HG03060 (cell line): ENCODE measurements at regions not wholly inside any gene's neighbourhood (a gene's known extent, or its start where the extent isn't known, plus 50 kb on each side); places are given as distances from the start of the nearest gene placed in this dataset.
"Not testable (repeated sequence)": the region's sequence is repeated elsewhere in the genome, so short reads cannot be mapped to it uniquely, and the experiment has no call there.

Source experiments
- ATAC-seq: cut with Tn5 transposase; IDR thresholded peaks from one replicate; pipeline ENCODE4 v1.9.1; 2021; ENCODE audit warnings: low read depth, moderate number of reproducible peaks; ENCODE audit not compliant: unreplicated experiment

DNA sequence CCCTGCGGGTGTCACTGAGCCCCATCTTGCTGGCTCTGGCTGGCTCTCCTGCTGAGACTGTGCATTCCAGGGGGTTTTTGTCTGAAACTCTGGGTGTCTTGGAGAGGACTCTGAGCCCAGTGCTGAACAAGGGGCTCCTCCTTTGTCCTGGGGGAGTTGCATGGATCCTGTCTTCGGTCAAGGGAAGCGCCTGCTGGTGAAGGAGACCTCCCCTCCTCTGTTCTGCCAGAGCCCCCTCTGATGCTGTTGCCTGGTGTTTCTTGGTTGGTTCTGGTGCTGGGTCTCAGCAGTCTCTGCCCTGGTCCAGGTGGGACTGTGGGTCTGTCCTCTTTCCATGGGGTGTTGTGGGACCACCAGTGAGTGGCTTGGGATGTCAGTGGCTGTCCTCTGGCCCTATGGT, 380.9 kb downstream of the TMEM121 start:
- ATAC-seq = no peak

DNA sequence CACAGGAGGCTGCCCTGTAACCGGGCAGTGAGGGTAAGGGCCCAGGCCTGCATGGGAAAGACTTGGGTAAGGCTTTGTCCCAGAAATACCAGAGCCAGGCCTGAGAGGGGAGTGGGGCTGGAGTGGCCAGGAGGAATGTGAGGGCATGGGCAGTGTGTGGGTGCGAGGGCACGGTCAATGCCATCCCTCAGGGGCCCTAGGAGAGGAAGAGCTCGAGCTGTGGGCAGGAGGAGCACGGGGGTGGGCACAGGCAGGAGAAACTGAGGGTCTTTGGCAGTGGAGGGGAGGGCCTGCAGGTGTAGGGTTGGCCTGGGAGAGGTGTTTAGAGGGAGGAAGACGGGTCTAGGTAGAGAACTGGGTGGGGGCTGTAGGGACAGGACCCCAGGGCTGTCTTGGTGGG, 381.6 kb downstream of the TMEM121 start:
- ATAC-seq = no peak

DNA sequence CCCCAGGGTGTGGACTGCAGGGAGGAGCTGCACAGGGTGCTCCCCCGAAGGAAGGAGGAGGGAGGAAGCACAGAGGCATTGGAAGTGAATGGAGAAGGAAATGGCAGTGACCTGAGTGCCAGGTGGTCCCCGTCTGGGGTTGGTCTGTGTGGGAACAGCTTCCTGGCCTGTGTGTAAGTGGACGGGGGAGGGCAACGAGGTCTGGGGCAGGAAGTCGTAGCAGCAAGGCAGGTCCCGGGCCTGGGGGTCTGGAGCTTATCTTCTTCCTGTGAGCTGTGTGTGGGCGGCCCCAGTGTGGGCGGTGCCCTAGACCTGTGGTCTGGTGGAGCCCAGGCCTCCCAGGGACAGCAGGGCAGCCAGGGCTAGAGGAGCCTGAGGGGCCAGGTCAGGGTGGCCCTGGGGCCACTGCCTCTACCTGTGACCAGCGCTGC, 382.1 kb downstream of the TMEM121 start:
- no peak for ATAC-seq

- no peak for ATAC-seq
These were observed 382.9 kb downstream of the TMEM121 start for GRCh38 chr14:105909046-105909827.

GRCh38 chr14:105909828-105910120, 383.4 kb downstream of the TMEM121 start:
- not testable (repeated sequence) for ATAC-seq

DNA sequence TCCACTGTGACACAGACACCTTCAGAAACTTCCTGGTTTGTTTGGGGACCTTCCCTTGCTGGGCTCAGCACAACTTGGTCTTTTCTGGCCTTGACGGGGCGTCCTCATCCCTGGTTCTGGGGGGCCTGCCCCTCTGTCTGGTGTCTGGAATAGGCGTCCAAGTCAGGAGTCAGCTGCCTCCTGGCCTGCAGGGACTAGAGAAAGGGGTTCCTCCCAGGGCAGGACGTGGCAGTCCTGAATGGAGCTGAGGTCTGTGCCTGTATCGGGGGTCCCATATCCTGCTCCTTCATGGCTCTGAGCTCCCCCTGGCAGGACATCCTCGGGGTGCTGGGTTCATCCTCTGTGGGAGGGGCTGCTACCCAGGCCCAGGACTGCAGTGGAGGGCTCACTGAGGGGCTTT, 384.0 kb downstream of the TMEM121 start:
- no peak for ATAC-seq

- ATAC-seq = no peak
These were observed 384.8 kb downstream of the TMEM121 start for GRCh38 chr14:105911006-105911847.

DNA sequence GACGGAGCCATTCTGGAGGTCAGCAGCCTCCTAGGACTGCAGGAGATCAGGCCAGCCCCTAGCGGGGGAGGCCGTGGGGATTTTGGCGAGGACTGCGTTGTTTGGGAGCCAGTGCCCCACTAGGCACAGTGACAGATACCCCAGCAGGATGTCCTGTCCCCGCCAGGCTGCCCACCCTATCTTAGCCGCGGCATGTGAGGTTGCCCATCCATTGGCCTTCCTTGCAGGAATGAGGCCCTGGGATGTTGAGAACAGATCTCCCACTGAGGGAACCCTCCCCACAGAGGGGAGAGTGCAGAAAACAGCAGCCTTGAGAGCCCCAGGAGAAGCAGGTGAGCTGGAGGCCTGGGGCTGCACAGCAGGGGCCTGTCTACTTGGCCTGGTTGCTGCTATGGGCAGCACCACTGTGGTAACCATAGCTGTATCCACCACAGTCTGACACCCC, 385.5 kb downstream of the TMEM121 start:
- not testable (repeated sequence) for ATAC-seq

DNA sequence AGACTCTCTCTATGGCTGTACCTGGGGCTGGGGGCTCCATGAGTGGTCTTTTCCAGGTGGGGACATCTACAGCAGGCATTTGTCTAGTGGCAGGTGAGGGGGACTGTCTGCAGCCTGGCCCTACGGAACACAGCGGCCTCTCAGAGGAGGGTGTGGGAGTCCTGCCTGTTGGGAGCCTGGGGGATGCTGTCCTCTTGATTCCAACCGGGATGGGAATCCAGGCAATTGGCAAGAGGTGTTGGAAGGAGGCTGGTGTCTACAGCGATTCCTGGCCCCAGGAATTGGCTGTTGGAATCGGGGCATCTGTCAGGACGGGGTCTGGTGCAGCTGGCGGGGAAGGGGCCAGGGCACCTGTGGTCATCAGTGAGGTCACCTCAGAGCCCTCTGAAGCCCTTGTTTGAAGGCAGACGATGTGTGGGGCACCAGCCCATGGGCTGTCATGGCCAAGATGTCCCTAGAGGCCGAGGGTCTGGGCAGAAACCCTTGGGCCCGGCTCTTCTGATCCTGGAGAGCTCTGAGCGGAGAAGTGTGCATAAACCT, 386.3 kb downstream of the TMEM121 start:
- no peak for ATAC-seq

DNA sequence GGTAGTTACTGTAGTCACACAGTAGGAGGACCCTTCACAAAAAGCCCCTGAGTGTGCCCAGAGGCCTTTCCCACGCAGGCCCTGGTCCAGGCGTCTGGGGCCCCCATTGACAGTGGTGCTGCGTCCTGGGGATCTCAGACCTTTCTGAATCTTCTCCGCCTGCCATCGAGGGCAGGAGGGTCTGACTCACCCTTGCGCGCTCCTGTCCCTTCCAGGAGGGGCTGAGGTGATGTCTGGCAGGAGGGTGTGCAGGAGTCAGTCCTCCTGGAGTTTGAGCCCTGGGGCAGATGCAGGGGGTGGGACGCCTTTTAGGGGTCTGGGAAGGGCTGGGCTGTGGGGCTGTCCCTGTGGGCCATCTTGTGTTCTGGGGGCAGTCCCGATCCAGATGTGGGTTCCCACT, 386.8 kb downstream of the TMEM121 start:
- ATAC-seq = no peak

GRCh38 chr14:105913861-105914260, 387.5 kb downstream of the TMEM121 start:
- no peak for ATAC-seq

DNA sequence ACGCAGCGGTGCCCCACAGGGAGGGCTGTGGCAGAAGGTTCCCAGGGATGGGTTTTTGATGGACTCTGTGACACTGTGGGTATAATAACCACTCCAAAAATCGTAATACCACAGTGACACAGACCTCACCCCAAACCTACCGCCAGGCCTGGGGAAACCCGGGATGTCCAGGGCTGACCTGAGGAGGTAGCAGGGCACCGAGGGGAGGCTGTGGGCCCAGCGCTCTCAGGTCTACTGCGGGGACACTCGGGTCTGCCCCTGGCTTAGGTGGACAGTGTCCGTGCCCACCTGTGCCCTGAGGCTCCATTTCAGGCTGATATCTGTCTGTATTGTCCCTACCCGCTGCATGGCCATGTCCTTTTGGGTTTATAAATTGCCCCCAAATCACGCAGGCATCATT, 387.9 kb downstream of the TMEM121 start:
- not testable (repeated sequence) for ATAC-seq

DNA sequence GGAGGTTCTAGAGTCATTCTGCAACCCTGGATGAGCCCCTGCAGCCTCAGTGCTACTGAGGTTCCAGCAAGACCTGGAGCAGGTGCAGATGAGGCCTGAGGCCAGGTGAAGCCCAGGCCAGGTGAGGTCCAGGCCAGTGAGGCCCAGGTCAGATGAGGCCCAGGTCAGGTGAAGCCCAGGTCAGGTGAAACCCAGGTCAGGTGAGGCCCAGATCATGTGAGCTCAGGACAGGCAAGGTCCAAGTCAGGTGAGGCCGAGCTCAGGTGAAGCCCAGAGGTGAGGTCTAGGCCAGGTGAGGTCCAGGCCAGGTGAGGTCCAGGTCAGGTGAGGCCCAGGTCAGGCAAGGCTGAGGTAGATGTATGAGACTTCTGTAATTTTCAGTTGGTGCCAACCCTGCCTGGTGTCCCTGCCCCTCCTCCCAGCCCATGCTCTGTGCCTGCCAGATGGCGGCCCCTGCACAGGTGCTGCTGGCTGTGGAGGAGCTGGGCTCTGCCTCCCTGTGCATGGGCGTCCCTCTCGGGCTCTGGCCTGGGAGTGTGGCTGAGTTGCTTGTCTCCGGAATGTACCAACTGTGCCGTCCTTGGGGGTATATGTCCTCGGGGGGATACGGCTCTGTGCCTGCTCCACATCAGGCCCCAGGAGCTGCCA, 388.5 kb downstream of the TMEM121 start:
- no peak for ATAC-seq

- not testable (repeated sequence) for ATAC-seq
These were observed 389.2 kb downstream of the TMEM121 start for GRCh38 chr14:105915546-105915945.

GRCh38 chr14:105917136-105917932, 391.0 kb downstream of the TMEM121 start:
- ATAC-seq = not testable (repeated sequence)

- ATAC-seq = no peak
These were observed 391.6 kb downstream of the TMEM121 start for GRCh38 chr14:105917933-105918436.

GRCh38 chr14:105918496-105919262, 392.3 kb downstream of the TMEM121 start:
- no peak for ATAC-seq

DNA sequence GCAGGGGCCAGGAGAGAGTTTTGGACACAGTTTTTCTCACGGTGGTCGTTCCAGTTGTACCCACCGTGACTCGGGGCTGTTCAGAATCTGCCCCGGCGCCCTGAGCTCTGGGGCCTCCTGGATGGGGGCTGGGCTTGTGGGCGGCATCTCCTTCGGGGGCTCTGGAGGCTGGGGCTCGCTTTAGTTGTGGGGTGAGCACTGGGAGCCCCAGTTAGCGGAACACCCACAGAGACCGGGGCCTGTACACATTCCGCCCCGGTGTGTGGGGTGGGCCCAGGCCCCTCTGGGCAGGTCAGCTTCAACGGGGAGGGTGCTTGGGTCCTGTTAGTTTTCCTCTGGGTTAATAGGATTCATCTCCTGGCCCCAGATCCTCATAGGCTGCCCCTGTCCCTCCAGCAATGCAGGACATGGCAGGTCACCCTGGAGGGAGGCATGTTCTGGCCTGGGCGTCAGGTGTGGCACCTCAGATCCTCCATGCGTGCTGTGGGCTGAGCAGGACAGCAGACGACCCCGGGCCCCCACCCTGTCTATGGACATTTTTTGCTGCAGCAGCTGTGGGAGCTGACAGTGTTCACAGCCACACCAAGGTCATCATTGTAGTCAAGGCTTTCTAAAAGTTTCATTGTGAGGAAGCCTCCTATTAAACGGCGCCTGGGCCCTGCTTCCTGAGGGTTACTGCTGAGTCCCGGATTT, 393.2 kb downstream of the TMEM121 start:
- no peak for ATAC-seq
